ENCODE measurements at regions not wholly inside any gene's neighbourhood (a gene's known extent, or its start where the extent isn't known, plus 50 kb on each side); places are given as distances from the start of the nearest gene placed in this dataset.

DNA sequence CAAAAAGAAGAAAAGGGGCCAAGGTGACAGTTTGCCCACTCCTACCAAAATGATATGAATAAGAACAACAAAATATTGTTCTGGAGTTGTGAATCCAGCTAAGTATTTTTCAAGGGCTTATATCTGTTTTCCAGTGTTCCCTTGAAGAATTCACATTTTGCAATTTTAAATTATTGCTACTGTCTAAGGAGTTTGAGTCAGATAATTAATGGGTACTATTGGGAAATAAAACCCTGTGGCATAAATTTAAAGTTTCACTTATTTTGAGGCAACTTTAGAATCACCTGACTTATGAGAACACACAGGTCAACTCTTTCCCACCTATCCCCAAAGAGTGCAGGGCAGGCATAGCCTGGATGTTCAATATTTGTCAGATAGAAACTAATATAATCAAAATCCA is 188.0 kb upstream of the GHR start:
- TF ChIP-seq POLR2AphosphoS5 (IDR thresholded peaks at IDR 0.05) = no peak
- TF ChIP-seq, protein P1, sequence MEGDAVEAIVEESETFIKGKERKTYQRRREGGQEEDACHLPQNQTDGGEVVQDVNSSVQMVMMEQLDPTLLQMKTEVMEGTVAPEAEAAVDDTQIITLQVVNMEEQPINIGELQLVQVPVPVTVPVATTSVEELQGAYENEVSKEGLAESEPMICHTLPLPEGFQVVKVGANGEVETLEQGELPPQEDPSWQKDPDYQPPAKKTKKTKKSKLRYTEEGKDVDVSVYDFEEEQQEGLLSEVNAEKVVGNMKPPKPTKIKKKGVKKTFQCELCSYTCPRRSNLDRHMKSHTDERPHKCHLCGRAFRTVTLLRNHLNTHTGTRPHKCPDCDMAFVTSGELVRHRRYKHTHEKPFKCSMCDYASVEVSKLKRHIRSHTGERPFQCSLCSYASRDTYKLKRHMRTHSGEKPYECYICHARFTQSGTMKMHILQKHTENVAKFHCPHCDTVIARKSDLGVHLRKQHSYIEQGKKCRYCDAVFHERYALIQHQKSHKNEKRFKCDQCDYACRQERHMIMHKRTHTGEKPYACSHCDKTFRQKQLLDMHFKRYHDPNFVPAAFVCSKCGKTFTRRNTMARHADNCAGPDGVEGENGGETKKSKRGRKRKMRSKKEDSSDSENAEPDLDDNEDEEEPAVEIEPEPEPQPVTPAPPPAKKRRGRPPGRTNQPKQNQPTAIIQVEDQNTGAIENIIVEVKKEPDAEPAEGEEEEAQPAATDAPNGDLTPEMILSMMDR (IDR thresholded peaks at IDR 0.05) = no peak
- TF ChIP-seq POLR2A (IDR thresholded peaks at IDR 0.05) = no peak
- no peak for TF ChIP-seq EP300 (IDR thresholded peaks at IDR 0.05)
